HPDE6-E6E7 (cell line): ENCODE measurements at regions not wholly inside any gene's neighbourhood (a gene's known extent, or its start where the extent isn't known, plus 50 kb on each side); places are given as distances from the start of the nearest gene placed in this dataset.

Source experiments
- DNase-seq: peaks from one replicate; pipeline ENCODE4 v3.0.0; 2011; ENCODE audit warnings: missing footprints; ENCODE audit errors: extremely low spot score

GRCh38 chr1:5501206-5501930, 490.9 kb downstream of the NPHP4 start:
- DNase-seq = no peak

- no peak for DNase-seq
These were observed 491.7 kb downstream of the NPHP4 start for GRCh38 chr1:5500541-5500940.

GRCh38 chr1:5497503-5497902, 494.7 kb downstream of the NPHP4 start:
- DNase-seq = no peak

- no peak for DNase-seq
These were observed 496.4 kb downstream of the NPHP4 start for GRCh38 chr1:5495596-5496410.

- no peak for DNase-seq
These were observed 497.7 kb downstream of the NPHP4 start for GRCh38 chr1:5494518-5494917.

GRCh38 chr1:5493851-5494311, 498.3 kb downstream of the NPHP4 start:
- no peak for DNase-seq

- no peak for DNase-seq
These were observed 498.9 kb downstream of the NPHP4 start for GRCh38 chr1:5493275-5493674.

GRCh38 chr1:5492846-5493245, 499.4 kb downstream of the NPHP4 start:
- DNase-seq = no peak

GRCh38 chr1:5491207-5491904, 500.9 kb downstream of the NPHP4 start:
- no peak for DNase-seq

- DNase-seq = no peak
These were observed 501.6 kb downstream of the NPHP4 start for GRCh38 chr1:5490635-5491034.

GRCh38 chr1:5488448-5488847, 503.8 kb downstream of the NPHP4 start:
- no peak for DNase-seq

- no peak for DNase-seq
These were observed 506.1 kb downstream of the NPHP4 start for GRCh38 chr1:5485968-5486696.

GRCh38 chr1:5485436-5485835, 506.8 kb downstream of the NPHP4 start:
- no peak for DNase-seq

GRCh38 chr1:5484451-5485165, 507.6 kb downstream of the NPHP4 start:
- DNase-seq = no peak

- no peak for DNase-seq
These were observed 510.3 kb downstream of the NPHP4 start for GRCh38 chr1:5481889-5482288.

- no peak for DNase-seq
These were observed 511.3 kb downstream of the NPHP4 start for GRCh38 chr1:5480906-5481305.

- DNase-seq = no peak
These were observed 512.2 kb downstream of the NPHP4 start for GRCh38 chr1:5479876-5480646.

- no peak for DNase-seq
These were observed 513.3 kb downstream of the NPHP4 start for GRCh38 chr1:5478961-5479360.

GRCh38 chr1:5478156-5478695, 514.0 kb downstream of the NPHP4 start:
- no peak for DNase-seq

- DNase-seq = no peak
These were observed 514.5 kb downstream of the NPHP4 start for GRCh38 chr1:5477716-5478115.
